HG03097 (cell line): ENCODE measurements at regions not wholly inside any gene's neighbourhood (a gene's known extent, or its start where the extent isn't known, plus 50 kb on each side); places are given as distances from the start of the nearest gene placed in this dataset.
"Not testable (repeated sequence)": the region's sequence is repeated elsewhere in the genome, so short reads cannot be mapped to it uniquely, and the experiment has no call there.

Source experiments
- ATAC-seq: cut with Tn5 transposase; IDR thresholded peaks from one replicate; pipeline ENCODE4 v1.9.1; 2021; ENCODE audit not compliant: unreplicated experiment, low FRiP score

DNA sequence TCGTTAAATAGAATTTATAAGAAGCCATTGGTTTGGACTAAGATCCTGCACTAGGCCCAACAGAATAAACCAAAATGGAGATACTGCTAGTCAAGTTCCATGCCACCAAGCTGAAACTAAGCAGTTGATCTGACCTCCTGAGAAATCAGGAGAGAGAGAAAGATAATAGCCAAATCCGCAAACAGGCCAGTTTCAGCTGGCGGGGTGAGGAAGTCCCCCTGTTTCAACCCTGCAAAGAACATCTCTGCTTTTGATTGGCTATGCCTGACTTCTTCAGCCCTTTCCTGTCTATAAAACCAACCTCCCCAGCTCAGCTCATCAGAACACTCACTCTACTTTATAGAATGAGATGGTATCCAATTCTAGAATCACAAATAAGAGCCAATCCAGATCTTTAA, 543.3 kb upstream of the ID2 start:
- no peak for ATAC-seq

- ATAC-seq, result no peak
These were observed 542.8 kb upstream of the ID2 start for GRCh38 chr2:8138923-8139667.

DNA sequence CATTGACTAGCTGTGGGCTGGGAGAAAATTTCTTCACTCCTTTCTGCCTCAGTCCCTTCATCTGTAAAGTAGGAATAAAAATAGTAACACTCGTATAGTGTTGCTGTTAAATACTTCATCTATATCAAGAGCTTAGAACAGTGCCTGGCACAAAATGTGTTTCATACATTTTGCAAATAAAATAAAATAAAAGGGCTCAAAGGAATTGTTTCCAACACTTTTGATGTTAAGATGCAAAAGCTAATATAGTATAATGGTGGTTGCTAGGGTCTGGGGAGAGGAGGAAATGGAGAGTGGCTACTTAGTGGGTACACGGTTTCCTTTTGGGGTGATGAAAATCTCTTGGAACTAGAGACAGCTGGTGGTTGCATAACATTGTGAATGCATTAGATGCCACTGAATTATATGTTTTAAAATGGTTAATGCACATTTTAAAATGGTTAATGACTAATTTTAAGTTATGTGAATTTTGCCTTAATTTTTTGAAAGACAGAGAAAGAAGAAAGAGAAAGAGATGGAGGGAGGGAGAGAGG, 542.1 kb upstream of the ID2 start:
- ATAC-seq, result no peak

- no peak for ATAC-seq
These were observed 540.7 kb upstream of the ID2 start for GRCh38 chr2:8141079-8141707.

DNA sequence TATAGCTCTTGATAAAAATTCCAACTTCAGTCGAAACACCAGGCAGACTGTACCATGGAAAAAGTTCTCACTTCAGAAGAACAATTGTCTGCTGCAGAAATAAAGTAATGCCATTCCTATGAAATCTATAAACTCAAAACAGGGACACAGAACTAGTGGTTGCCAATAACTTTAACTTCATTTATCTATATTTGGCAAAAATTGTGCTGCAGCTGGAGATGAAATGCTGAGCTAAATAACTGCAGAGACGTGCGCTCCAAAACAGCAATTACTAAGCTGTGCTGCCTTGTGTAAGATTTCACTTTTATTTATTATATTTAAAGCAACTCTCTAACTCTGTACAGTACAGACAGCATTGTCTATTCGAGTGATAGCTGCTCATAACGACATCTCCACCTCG, 540.1 kb upstream of the ID2 start:
- ATAC-seq, result no peak

DNA sequence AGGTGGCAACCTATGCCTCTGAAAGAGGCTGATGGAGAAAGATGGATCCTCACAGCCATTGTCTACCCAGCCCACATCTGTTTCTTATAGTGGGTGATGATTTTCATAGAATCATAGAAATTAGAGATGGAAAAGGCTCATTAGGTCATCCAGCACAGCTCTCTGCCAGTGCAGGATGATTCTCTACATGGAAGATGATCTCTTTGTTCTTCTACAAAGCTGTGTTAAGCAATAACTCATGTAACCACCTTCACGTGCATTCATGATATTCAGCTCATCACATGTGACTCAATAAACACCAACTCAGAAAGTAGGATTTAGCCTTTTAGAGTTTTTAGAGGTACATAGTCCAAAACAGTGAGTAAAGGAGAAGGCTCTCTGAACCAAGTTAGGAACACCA, 539.4 kb upstream of the ID2 start:
- no peak for ATAC-seq

GRCh38 chr2:8144131-8144631, 537.7 kb upstream of the ID2 start:
- no peak for ATAC-seq

DNA sequence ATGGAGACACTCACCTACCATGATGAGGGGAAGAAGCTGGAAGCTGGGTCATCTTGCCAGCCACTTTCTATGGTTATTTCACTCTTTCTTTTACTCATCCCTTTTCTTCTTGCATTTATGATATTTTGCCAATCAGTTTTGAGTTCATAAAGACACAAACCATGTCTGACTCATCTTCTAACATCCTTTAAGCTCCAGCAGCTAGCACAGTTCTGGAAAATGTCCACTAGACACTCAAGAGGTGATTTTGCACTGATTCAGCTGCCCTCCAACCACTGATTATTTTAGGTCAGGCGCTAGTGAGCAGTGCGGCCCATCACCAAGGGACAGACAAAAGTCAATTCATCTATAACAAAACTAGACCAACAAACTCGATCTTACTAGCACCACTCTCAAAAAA, 537.1 kb upstream of the ID2 start:
- ATAC-seq, result no peak

DNA sequence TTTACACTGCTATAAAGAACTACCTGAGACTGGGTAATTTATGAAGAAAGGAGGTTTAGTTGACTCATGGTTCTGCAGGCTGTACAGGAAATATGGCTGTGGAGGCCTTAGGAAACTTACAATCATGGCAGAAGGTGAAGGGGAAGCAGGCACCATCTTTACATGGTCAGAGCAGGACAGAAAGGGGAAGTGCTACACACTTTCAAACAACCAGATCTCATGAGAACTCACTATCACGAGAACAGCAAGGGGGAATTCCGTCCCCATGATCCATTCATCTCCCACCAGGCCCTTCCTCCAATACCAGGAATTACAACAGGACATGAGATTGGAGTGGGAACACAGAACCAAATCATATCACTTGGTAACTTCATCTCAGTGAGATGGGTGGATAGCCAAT, 536.5 kb upstream of the ID2 start:
- not testable (repeated sequence) for ATAC-seq

- ATAC-seq, result no peak
These were observed 535.5 kb upstream of the ID2 start for GRCh38 chr2:8146132-8147005.

DNA sequence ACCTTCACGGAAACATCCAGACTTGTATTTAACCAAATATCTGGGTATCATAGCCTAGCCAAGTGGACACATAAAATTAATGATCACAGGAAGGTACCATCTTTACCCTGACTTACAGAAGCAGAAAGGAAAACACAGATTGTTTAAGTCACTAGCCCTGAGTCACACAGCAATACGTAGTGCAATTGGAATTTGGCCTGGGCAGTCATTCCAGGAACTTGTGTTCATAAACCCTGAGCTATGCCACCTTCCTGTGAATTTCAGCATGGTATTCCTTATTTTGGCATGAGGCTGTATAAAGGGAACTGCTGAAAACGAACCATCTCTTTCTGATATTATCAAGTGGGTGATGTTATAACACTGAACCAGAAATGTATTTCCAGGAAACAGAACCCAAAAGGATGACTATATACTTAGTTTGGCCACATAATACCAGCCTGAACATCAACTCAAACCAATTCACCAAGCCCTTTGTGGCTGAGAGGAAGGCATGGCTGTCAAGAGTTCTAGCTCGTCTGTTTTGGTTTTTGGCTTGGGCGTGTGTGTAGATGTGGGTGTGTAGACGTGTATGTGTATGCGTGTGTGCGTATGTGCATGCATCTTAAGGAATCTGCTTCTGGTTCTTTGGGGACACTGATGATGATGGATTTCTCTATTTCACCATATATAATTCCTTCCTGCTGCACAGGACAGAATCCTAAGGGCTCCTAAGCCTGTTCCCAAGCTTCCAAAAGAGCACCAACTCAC, 533.4 kb upstream of the ID2 start:
- no peak for ATAC-seq

GRCh38 chr2:8149007-8149405, 532.9 kb upstream of the ID2 start:
- ATAC-seq, result no peak

DNA sequence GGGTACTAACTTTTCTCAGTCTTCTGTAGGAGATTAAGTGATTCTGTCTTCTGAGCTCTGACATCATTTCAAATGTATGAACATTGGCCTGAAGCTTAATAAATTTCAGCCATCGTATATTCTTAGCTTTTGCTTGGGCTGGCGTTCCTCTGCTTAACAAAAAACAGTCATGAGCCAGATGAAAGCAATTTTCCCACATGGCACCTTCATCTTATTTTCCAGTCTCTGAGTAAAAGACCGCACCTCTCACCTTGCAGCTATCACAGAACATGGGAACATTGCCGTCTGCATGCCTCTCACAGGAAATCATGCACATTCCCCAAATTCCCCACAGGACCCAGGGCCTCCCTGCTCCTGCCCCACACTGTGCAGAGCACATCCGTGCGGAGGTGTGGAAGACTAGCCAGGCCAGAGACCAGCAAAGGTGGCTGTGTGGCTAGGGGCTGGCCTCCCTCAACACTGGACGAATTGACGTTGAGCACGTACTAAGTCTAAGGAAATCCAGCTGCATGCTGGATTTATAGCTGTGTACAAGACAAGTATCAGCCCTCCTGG, 531.8 kb upstream of the ID2 start:
- ATAC-seq, result no peak

GRCh38 chr2:8151888-8152287, 530.0 kb upstream of the ID2 start:
- ATAC-seq, result no peak

DNA sequence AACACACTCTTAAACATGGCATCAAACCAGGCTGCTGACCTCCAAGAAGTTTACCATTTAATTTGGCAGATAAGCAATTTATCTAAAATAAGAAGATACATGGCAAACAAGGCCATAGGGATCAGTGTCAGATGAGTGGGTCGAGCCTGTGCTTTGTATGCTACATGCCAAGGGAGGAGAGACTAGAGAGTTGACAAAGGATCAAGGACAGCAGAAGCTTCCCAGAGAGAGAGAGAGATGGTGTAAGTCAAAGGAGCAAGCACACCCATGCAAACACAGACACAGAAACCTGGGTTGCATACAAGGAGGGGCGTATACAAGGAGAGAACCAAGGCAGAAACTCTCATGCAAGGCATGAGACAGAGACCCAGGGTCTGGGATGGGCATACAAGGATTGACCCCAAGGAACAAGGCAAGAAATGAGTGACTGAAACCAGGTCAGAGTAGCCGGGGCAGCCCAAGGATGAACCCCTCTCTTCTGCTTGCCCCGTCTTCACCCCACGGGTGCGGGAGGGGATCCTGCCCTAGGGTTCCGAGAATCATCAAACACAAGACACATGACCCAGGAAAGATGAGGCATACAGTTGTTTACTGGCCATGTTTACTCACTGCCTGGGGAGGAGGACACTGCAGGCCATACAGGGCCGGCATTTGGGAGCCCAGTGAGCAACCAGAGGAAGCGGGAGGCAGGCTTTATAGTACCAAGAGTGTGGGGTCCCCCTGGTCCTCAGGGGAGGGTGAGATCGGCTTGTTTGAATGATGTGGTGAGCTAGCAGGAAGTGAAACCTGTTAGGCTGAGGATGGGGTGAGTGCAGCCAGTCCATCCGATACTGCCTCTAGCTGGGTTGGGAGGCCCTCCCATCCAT, 529.2 kb upstream of the ID2 start:
- peak; percentile 93 for ATAC-seq

GRCh38 chr2:8153258-8153718, 528.6 kb upstream of the ID2 start:
- ATAC-seq, result no peak

DNA sequence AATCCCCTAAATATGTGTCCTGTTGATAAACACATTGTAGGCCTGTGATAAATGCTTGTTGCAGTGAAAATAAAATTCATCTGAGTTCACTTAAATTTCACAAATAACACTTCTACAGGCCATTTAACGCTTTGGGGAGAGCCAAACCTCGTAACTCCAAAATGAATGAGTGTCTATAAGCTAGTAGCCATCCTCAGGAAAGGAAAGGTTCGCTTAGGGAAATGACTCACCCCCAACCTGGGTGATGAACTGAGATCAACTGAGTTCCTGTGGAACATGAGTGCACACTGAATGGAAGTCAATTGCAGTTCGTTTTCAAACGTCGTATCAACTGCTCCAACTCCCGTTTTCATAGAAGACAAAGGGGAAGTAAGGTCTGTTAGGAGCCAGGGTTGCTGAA, 527.6 kb upstream of the ID2 start:
- ATAC-seq, result no peak

GRCh38 chr2:8154936-8155335, 526.9 kb upstream of the ID2 start:
- ATAC-seq, result no peak
